SU-DHL-6 (cell line): ENCODE measurements at regions not wholly inside any gene's neighbourhood (a gene's known extent, or its start where the extent isn't known, plus 50 kb on each side); places are given as distances from the start of the nearest gene placed in this dataset.

Experiments
- EZH2phosphoT487 ChIP-seq: fragments of 200-600 bp; sonication (generic), shearing (Covaris generic); conservative IDR thresholded peaks from 2 replicates; pipeline ENCODE4 v1.6.1; 2018; ENCODE audit warnings: mild to moderate bottlenecking, antibody characterized with exemption, low read length, moderate library complexity, mixed read lengths
- TF ChIP-seq, protein P1 (sequence below): fragments of 200-600 bp; sonication (generic); IDR thresholded peaks from one replicate; pipeline ENCODE4 v1.5.1; 2017; ENCODE audit warnings: antibody characterized with exemption, mild to moderate bottlenecking, low read length, moderate library complexity; ENCODE audit not compliant: insufficient read depth, poor library complexity, severe bottlenecking

DNA sequence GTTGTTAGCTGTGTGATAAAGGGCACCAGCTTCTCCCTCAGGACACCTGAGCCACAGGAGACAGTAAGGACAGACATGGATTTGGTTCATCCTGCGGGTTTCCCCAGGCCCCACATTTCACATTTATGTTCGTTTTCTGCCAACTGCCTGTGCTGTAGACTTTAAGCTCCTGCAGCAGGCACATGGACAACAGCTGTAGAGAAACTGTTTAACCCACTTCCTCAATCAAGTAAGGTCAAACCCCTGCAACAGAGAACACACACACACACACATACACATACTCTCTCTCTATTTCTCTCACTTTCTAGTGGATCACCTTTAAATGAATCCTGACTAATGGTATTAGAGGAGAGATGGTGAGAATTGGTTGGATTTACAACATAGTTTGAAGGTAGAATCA lies 90.7 kb downstream of the C11orf87 start:
- TF ChIP-seq, protein P1, sequence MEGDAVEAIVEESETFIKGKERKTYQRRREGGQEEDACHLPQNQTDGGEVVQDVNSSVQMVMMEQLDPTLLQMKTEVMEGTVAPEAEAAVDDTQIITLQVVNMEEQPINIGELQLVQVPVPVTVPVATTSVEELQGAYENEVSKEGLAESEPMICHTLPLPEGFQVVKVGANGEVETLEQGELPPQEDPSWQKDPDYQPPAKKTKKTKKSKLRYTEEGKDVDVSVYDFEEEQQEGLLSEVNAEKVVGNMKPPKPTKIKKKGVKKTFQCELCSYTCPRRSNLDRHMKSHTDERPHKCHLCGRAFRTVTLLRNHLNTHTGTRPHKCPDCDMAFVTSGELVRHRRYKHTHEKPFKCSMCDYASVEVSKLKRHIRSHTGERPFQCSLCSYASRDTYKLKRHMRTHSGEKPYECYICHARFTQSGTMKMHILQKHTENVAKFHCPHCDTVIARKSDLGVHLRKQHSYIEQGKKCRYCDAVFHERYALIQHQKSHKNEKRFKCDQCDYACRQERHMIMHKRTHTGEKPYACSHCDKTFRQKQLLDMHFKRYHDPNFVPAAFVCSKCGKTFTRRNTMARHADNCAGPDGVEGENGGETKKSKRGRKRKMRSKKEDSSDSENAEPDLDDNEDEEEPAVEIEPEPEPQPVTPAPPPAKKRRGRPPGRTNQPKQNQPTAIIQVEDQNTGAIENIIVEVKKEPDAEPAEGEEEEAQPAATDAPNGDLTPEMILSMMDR: no peak
- TF ChIP-seq EZH2phosphoT487: no peak
